ENCODE measurements at regions not wholly inside any gene's neighbourhood (a gene's known extent, or its start where the extent isn't known, plus 50 kb on each side); places are given as distances from the start of the nearest gene placed in this dataset.

GRCh38 chr2:121072784-121073183, 212.2 kb downstream of the TFCP2L1 start:
- TF ChIP-seq CTCF (conservative IDR thresholded peaks at IDR 0.05) (no peak), ZFX (IDR thresholded peaks at IDR 0.05) (no peak)

All from C4-2B (cell line).